Ishikawa (cell line): ENCODE measurements at regions not wholly inside any gene's neighbourhood (a gene's known extent, or its start where the extent isn't known, plus 50 kb on each side); places are given as distances from the start of the nearest gene placed in this dataset.

Experiments
- CEBPB ChIP-seq: IDR thresholded peaks from 2 replicates; pipeline ENCODE4 v1.6.1; 2012
- CREB1 ChIP-seq: IDR thresholded peaks from 2 replicates; pipeline ENCODE4 v1.6.1; 2012; ENCODE audit warnings: low read depth
- EGR1 ChIP-seq: IDR thresholded peaks from 2 replicates; pipeline ENCODE4 v1.6.1; 2012
- EP300 ChIP-seq: IDR thresholded peaks from 2 replicates; pipeline ENCODE4 v1.6.1; 2012; ENCODE audit warnings: borderline replicate concordance
- FOXM1 ChIP-seq: IDR thresholded peaks from 2 replicates; pipeline ENCODE4 v1.6.1; 2012; ENCODE audit warnings: low read depth, borderline replicate concordance
- NFIC ChIP-seq: IDR thresholded peaks from 2 replicates; pipeline ENCODE4 v1.6.1; 2012
- TAF1 ChIP-seq: IDR thresholded peaks from 2 replicates; pipeline ENCODE4 v1.6.1; 2012; ENCODE audit warnings: low read depth, mild to moderate bottlenecking
- ZBTB7A ChIP-seq: IDR thresholded peaks from 2 replicates; pipeline ENCODE4 v1.6.1; 2012; ENCODE audit warnings: low read depth
- TF ChIP-seq, protein P1 (sequence below): IDR thresholded peaks from 2 replicates; pipeline ENCODE4 v1.6.1; 2012; ENCODE audit warnings: low read depth, mild to moderate bottlenecking
- TF ChIP-seq, protein P2 (sequence below): IDR thresholded peaks from 2 replicates; pipeline ENCODE4 v1.6.1; 2012

DNA sequence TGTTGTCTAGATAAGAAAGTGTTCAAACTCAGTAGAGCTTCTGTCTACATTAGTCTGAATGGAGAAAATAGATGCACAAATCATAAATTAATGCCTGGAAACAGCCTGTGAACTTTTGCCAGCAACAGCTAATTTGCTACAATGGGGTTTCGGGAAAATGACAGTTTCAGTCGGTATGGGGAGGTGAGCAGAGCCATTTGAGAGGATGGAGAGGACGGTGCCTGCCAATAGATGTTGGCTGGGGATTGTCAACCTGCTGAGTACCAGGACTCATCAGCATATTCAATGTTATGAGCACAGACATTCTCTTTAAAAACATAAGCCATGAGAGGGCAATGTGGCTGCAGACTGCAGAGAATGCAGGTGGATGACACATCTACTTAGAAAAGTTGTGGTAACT lies 230.3 kb upstream of the PCDH18 start:
- TF ChIP-seq FOXM1 (no peak), EGR1 (no peak), EP300 (no peak), CREB1 (no peak), TAF1 (no peak), CEBPB (no peak), NFIC (no peak), ZBTB7A (no peak)
- TF ChIP-seq, protein P1, sequence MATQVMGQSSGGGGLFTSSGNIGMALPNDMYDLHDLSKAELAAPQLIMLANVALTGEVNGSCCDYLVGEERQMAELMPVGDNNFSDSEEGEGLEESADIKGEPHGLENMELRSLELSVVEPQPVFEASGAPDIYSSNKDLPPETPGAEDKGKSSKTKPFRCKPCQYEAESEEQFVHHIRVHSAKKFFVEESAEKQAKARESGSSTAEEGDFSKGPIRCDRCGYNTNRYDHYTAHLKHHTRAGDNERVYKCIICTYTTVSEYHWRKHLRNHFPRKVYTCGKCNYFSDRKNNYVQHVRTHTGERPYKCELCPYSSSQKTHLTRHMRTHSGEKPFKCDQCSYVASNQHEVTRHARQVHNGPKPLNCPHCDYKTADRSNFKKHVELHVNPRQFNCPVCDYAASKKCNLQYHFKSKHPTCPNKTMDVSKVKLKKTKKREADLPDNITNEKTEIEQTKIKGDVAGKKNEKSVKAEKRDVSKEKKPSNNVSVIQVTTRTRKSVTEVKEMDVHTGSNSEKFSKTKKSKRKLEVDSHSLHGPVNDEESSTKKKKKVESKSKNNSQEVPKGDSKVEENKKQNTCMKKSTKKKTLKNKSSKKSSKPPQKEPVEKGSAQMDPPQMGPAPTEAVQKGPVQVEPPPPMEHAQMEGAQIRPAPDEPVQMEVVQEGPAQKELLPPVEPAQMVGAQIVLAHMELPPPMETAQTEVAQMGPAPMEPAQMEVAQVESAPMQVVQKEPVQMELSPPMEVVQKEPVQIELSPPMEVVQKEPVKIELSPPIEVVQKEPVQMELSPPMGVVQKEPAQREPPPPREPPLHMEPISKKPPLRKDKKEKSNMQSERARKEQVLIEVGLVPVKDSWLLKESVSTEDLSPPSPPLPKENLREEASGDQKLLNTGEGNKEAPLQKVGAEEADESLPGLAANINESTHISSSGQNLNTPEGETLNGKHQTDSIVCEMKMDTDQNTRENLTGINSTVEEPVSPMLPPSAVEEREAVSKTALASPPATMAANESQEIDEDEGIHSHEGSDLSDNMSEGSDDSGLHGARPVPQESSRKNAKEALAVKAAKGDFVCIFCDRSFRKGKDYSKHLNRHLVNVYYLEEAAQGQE, result no peak
- TF ChIP-seq, protein P2, sequence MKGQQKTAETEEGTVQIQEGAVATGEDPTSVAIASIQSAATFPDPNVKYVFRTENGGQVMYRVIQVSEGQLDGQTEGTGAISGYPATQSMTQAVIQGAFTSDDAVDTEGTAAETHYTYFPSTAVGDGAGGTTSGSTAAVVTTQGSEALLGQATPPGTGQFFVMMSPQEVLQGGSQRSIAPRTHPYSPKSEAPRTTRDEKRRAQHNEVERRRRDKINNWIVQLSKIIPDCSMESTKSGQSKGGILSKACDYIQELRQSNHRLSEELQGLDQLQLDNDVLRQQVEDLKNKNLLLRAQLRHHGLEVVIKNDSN, result no peak
